AG09309 (cell line): ENCODE measurements at regions not wholly inside any gene's neighbourhood (a gene's known extent, or its start where the extent isn't known, plus 50 kb on each side); places are given as distances from the start of the nearest gene placed in this dataset.
"Not testable (repeated sequence)": the region's sequence is repeated elsewhere in the genome, so short reads cannot be mapped to it uniquely, and the experiment has no call there.

Experiments
- DNase-seq: peaks from one replicate; pipeline ENCODE4 v3.0.0-alpha.2; 2010; ENCODE audit warnings: low read depth
- H3K4me3 ChIP-seq: 2 replicates; pipeline ENCODE4 v1.5.1; 2011; ENCODE audit warnings: mild to moderate bottlenecking, low read depth, low read length, moderate library complexity; ENCODE audit not compliant: control insufficient read depth
- TF ChIP-seq, protein P1 (sequence below): IDR thresholded peaks from 2 replicates; pipeline ENCODE4 v1.5.1; 2011; ENCODE audit warnings: mild to moderate bottlenecking, low read depth, low read length, inconsistent platforms; ENCODE audit not compliant: insufficient read depth, control insufficient read depth; ENCODE audit errors: missing control alignments

DNA sequence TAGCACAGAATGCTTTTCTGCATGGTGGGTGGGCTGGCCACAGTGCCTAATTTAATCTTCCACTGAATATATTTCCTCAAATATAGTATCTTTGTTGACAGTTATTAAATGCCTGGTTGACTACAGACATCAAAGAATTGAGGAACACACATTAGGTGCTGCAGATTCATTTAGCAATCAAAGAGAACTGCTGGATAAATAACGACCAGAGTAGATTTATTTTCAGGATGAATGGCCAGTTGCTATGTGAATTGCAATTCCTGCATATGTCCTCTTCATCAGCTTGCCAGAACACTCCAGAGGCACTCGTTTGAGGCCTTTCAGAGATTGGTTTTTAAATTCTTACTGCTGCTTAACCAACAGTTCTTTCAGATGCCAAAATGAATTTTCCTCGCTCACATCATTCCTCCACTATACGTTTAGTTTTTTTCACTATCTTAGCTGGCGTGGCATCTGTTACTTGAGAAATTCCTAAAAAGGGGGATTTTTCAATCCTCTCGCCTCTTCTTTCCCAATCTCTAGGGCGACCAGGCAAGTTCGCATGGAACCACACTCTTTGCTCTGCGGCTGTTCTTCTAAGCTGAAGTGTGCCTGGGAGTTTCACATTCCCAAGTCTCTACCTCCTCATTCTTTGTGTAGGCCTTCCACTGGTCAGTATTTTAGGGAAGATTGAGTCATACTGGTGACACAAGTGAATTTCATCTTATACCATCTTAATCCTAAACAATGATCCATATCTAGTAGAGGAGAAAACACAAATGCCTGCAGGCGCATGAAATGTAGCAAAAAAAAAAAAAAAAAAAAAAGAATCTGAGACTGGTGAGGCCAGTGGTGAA, 237.1 kb upstream of the NMUR2 start:
- no peak overlapping the region for H3K4me3 ChIP-seq
- no peak for DNase-seq
- TF ChIP-seq, protein P1, sequence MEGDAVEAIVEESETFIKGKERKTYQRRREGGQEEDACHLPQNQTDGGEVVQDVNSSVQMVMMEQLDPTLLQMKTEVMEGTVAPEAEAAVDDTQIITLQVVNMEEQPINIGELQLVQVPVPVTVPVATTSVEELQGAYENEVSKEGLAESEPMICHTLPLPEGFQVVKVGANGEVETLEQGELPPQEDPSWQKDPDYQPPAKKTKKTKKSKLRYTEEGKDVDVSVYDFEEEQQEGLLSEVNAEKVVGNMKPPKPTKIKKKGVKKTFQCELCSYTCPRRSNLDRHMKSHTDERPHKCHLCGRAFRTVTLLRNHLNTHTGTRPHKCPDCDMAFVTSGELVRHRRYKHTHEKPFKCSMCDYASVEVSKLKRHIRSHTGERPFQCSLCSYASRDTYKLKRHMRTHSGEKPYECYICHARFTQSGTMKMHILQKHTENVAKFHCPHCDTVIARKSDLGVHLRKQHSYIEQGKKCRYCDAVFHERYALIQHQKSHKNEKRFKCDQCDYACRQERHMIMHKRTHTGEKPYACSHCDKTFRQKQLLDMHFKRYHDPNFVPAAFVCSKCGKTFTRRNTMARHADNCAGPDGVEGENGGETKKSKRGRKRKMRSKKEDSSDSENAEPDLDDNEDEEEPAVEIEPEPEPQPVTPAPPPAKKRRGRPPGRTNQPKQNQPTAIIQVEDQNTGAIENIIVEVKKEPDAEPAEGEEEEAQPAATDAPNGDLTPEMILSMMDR = no peak

- TF ChIP-seq, protein P1 = no peak
- no peak overlapping the region for H3K4me3 ChIP-seq
- no peak for DNase-seq
These were observed 237.8 kb upstream of the NMUR2 start for GRCh38 chr5:152642880-152643279.

DNA sequence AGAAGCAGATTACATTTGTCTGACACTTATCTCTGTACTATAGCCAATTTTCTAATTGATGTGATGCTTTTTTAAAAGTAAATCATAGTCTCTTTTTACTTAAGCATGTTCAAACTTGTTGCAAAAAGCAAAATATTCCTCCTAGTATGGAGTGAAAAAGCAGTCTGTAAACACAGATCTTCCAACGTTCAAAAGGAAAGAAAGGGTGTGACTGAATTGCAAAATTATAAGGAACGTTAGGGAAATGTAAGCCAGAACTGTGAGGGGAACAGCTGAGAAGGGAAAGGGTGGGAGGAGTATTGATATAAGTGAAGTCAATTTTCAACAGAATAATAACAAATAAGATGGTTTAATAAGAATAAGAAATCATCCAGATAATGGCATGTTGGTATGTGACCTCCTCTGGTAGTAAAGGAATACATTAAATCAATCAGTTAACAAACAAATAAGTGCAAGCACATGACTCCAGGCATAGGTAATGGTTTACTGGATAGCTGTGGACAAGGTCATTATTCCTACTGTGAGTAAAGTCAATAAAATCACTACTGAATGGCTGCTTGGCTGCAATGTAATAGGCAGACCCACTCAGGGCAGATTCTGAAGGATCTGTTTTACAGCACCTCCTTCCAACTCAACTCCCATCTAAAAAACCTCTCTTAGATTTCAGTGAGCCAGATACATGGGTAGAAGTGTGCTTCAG, 239.1 kb upstream of the NMUR2 start:
- no peak for DNase-seq
- H3K4me3 ChIP-seq = no peak overlapping the region
- TF ChIP-seq, protein P1 = no peak

DNA sequence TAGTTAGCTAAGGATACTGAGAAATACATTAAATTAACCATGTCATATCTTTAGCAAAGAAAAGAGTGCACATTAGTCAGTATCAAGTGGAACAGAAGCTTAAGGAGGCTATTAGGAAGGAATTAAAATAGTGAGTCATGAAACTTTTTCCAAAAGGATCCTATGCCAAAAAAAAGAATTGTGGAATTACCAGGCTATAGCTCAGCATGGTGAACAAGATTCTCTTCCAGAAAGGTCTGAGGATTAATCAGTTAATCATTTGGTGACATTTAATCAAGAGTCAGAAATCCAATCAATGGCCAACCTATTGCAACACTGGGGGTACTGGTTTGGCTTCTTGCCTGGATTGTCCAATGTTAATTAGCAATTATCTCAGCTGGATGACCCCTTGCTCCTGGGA, 244.5 kb upstream of the NMUR2 start:
- no peak overlapping the region for H3K4me3 ChIP-seq
- TF ChIP-seq, protein P1 = no peak
- no peak for DNase-seq

DNA sequence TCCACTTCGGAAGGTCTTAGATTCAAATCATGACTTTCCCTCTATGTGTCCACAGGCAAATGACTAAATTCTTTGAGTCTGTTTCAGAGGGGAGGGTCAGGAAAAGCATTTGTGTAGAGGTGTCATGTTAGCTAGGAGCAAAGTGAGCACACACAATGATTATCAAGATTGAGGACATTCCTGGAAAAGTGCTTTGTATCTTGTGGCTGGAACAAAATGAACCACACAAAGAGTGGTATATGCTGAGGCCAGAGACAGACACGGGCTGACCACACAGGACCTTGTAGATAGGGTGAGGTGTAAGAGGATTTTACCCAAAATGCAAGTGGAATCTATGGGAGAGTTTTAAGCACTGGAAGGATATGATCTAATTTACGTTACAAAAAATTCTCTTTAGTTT, 245.3 kb upstream of the NMUR2 start:
- no peak for DNase-seq
- TF ChIP-seq, protein P1 = no peak
- no peak overlapping the region for H3K4me3 ChIP-seq

DNA sequence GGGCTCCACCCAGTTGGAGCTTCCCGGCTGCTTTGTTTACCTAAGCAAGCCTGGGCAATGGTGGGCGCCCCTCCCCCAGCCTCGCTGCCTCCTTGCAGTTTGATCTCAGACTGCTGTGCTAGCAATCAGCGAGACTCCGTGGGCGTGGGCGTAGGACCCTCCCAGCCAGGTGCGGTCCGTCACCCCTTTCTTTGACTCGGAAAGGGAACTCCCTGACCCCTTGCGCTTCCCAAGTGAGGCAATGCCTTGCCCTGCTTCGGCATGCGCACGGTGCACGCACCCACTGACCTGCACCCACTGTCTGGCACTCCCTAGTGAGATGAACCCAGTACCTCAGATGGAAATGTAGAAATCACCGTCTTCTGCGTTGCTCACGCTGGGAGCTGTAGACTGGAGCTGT, 254.4 kb upstream of the NMUR2 start:
- H3K4me3 ChIP-seq, DNase-seq: not testable (repeated sequence)

DNA sequence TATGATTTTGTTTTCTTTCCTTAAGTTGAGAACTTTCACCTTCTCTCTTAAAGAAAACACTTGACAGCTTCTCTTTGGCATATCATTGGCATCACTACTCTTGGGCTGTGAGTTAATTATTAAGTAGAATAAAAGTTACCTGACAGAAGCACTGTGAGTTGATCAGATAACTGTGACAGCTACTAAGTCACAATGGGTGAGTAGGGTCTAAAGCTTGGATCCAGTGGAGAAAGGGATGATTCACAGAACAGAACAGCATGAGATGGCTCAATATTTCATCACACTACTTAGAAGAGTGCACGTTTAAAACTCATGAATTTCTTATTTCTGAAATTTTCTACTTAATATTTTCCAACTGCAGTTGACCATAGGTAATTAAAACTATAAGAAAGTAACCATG, 268.5 kb upstream of the NMUR2 start:
- TF ChIP-seq, protein P1 = no peak

More for the DNA sequence above, 268.5 kb upstream of the NMUR2 start:
- DNase-seq = no peak
- no peak overlapping the region for H3K4me3 ChIP-seq
